HG02642 (cell line): ENCODE measurements at regions not wholly inside any gene's neighbourhood (a gene's known extent, or its start where the extent isn't known, plus 50 kb on each side); places are given as distances from the start of the nearest gene placed in this dataset.
A peak's percentile ranks its signal among the peaks of the same experiment; 100 is the strongest.
"Not testable (repeated sequence)": the region's sequence is repeated elsewhere in the genome, so short reads cannot be mapped to it uniquely, and the experiment has no call there.

Source experiments
- ATAC-seq: cut with Tn5 transposase; IDR thresholded peaks from one replicate; pipeline ENCODE4 v1.9.1; 2021; ENCODE audit warnings: mild to moderate bottlenecking; ENCODE audit not compliant: unreplicated experiment, poor library complexity

- not testable (repeated sequence) for ATAC-seq
Observed at GRCh38 chr9:78699217-78699616, 402.3 kb downstream of the PSAT1 start.

- not testable (repeated sequence) for ATAC-seq
Observed at GRCh38 chr9:78704153-78704552, 407.2 kb downstream of the PSAT1 start.

DNA sequence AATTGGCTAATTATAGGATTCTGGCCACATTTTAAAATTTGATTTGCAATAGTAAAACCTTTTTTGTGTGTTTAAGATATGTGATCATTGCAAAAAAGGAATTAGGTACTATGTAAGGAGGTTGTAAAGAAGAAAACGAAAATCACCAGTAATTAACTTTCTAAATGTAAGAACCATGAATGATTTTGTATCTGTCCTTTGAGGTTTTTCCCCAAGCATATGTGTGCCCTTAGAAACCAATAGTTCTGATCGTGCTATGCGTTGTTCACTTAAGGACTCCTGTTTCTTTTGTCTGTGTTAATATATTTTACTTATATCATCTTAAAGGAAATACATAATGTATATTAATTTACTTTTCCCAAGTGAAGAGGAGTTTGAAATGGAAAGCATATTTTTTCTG, 410.2 kb downstream of the PSAT1 start:
- peak; percentile 41 for ATAC-seq

DNA sequence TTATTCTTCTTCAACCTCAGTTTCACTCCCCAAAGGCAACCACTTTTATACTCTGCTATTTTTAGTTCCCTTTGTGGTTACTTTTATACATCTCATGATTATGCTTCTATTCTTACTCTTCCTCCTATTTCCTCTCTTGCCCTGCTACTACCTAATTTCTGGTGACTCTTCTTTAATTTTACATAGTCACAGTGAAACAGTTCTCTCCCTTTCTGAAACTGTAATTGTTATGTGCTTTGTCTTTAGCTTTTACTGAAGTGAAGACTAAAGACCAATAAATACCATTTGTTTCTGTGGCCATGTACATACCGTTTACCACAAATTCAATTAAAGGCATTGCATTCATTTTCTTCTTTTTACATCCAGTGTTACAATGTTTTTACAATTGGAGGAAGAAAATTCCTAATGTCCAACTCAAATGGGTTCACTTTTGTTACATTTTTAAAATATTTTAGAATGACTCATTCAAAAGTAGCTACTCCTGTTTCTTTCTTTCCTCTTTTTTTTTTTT, 410.6 kb downstream of the PSAT1 start:
- ATAC-seq: peak; percentile 85

DNA sequence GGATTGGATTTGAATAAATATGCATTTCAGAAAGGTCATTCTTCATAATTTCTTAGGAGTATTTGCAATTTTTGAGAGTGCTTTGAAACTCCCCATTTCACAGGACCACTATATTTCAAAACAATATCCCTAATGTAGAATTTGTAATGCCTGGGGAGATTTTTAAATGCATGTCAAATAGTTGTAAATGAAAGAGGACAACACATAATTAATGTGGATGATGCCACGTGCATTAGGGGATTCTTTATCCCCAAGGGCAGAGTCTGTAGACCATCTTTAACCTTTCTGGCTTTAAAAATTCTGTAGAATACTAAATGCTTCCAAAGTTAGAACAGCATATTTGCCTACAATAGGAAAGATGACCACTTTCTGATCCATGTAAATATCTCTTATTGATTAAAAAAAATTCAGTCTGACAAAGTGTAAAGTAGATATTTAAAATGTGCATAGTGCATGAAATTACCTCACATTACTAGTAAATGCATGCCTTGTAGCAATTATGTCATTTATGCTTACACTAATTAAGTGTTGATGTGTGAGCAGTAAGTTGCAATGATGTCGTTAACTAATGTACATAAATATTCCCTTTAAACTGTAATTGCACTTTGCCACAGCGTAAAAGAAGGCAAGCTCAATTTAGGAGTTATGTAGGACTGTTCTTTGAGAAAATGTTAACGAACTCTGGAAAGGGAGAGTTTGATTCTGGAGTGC, 416.1 kb downstream of the PSAT1 start:
- ATAC-seq: no peak

GRCh38 chr9:78713614-78714405, 416.9 kb downstream of the PSAT1 start:
- no peak for ATAC-seq

GRCh38 chr9:78714576-78714975, 417.7 kb downstream of the PSAT1 start:
- no peak for ATAC-seq

DNA sequence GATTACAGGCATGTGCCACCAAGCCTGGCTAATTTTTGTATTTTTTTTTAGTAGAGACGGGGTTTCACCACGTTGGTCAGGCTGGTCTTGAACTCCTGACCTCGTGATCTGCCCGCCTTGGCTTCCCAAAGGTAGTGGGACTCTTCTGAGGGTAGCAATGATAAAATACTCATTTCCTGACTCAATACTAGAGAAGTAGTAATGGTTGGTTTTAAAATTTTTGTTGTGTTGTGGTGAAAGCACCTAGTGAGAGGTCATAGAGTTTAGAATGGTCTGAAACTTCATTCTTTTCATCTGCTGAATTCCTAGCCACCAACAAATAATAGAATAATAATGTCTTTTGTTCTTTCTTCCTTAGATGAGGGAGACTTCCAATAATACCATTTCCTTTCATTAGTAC, 422.1 kb downstream of the PSAT1 start:
- ATAC-seq: not testable (repeated sequence)

GRCh38 chr9:78724896-78725295, 428.0 kb downstream of the PSAT1 start:
- ATAC-seq: no peak

DNA sequence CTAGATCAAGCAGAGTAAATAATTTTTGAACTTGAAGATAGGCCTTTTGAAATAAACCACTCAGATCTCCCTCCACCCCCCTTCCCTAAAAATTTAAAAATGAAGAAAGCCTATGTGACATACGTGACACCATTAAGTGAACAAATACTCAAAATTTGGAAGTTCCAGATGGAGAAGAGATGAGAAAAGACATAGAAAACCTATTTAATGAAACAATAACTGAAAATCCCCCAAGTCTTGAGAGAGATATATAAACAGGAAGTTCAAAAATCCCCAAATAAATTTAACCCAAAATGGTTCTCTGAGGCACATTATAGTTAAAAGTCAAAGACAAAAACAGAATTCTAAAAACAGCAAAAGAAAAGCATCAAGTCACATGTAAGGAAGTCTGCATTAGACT, 428.6 kb downstream of the PSAT1 start:
- ATAC-seq: no peak

GRCh38 chr9:78745331-78745730, 448.4 kb downstream of the PSAT1 start:
- ATAC-seq: no peak

DNA sequence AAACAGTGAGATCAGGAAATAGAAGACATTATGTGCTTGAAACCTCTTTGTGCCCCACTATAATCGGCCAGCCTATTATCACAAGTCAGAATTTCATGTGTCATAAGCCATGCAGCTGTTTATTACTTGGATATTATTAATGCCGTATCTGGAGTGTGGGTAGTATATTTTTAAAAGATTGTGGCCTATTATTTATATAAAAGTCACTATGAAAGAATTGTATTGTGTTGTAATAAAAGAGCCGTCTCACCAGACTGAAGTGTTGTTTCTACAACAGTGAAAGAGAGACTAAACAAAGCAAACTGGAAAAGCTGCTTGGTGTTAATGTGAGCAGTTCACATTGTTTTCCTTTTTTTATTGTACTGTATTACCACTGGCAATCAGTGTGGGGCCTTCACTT, 449.1 kb downstream of the PSAT1 start:
- no peak for ATAC-seq

- ATAC-seq: no peak
Observed at GRCh38 chr9:78753039-78753438, 456.1 kb downstream of the PSAT1 start.

- peak; percentile 77 for ATAC-seq
Observed at GRCh38 chr9:78756813-78757510, 460.0 kb downstream of the PSAT1 start.

GRCh38 chr9:78763424-78763823, 466.5 kb downstream of the PSAT1 start:
- ATAC-seq: no peak

DNA sequence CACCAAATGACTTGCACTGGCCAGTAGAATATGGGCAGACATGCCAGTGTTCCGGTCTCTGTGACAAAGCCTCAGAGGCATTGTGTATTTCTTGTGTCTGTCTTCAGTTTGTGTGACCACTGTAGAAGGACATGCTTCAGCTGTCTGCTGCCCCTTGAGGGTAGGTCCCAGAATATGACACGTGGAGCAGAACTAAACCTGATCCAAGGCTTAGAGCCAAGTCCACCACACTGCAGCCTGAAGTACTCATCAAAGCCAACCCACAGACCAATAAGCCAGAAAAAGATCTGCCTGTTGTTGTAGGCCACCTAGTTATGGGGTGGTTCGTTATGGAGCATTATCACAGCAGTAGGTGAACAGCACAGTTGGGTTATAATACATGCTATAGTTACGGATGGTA, 468.9 kb downstream of the PSAT1 start:
- no peak for ATAC-seq

DNA sequence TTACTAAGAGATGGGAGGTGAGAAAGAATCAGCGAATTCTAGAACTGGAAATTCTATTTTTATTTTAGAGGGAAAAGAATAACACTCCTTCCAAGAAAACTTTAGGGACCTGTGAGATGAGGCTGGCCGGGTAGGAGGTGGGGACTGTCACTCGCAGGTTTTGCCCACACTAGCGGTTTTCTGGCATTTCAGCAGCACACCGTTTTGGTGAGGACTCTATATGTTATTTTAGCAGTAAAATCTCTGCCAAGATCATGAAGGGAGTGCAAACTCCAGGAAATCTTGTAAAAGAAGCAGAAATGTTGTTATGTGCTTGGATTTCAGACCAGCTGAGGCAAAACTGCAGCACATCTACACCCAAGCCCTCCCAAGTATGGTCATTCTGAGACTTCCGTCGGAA, 470.6 kb downstream of the PSAT1 start:
- ATAC-seq: no peak

- no peak for ATAC-seq
Observed at GRCh38 chr9:78769690-78770089, 472.8 kb downstream of the PSAT1 start.

GRCh38 chr9:78775211-78775610, 478.3 kb downstream of the PSAT1 start:
- no peak for ATAC-seq

GRCh38 chr9:78775696-78776295, 478.9 kb downstream of the PSAT1 start:
- ATAC-seq: no peak

DNA sequence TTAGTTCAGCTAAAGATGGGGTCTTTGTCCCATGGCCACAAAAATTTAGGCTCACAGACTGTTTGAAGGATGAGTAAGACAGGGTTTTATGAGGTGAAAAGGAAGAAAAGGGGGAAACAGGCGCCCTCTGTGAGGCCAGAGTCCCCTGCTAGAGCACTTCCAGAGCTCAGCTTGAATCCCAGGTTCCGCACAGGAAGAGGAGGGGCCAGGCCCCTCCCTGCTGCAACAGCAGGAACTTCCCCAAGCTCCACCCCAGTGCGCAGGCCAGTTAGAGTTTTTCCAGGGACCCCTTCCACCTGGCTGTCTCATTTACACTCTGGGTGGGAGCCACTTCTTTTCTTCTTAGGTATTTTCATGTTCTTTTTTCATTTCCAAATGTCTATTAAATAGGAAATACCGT, 480.8 kb downstream of the PSAT1 start:
- no peak for ATAC-seq
